ENCODE measurements at regions not wholly inside any gene's neighbourhood (a gene's known extent, or its start where the extent isn't known, plus 50 kb on each side); places are given as distances from the start of the nearest gene placed in this dataset.

DNA sequence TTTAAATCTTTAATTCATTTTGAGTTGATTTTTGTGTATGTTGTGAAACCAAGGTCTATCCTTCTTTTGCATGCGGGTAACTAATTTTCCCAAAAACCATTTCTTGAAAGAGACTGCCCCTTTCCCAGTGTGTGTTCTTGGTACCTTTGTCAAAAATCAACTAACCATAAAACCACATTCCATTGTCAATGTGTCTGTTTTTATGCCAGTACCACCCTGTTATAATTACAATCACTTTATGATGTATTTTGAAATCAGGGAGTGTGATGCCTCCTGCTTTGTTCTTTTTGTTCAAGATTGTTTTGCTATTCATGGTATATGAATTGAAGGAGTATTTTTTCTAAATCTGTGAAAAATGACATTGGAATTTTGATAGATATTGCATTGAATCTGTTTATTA is 689.6 kb downstream of the TSN start:
- FAIRE-seq (no peak), DNase-seq (ENCODE audit: insufficient read length, low spot score) (no peak)

- FAIRE-seq (no peak), DNase-seq (ENCODE audit: insufficient read length, low spot score) (no peak)
These were observed 691.3 kb downstream of the TSN start for GRCh38 chr2:122446761-122447160.

GRCh38 chr2:122447237-122447636 is 691.8 kb downstream of the TSN start:
- FAIRE-seq: no peak
- no peak for DNase-seq (ENCODE audit: insufficient read length, low spot score)

DNA sequence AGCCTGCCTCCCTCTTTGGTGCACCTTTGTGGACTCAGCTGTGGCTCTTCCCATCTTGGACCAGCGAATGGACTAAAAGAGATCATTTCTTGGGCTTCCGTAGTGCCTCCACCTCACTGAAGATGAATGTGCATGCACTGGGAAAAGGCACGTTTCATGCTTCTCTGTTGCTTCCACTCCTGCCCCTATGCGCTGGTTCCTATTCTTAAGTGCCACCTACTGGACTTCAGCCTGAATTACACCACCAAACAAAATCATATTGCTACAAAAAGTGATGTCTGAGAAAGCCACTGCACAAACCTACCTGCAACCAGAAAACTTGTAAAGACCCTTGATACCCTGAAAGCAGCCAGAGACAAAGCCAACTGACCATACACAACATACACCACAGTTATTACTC is 695.6 kb downstream of the TSN start:
- FAIRE-seq: no peak
- DNase-seq (ENCODE audit: insufficient read length, low spot score): no peak

- no peak for DNase-seq (ENCODE audit: insufficient read length, low spot score)
- no peak for FAIRE-seq
These were observed 696.2 kb downstream of the TSN start for GRCh38 chr2:122451697-122452096.

DNA sequence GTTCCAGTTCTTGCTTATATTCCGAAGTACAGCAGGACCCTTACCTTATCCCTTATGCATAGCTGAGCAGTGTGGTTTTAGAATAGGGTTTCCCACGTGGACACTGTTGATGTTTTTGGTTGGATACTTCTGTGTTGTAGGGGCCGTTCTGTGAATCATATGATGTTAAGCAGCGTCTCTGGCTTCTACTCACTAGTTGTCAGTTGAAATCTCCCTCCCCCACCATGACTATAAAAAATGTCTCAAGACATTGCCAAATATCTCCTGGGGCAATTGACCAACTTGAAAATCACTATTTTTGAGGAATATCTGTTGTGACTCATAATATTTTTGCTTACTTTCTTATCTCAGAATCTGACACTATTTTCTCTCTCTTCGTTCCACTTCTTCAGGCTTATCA is 713.7 kb downstream of the TSN start:
- FAIRE-seq (no peak), DNase-seq (ENCODE audit: insufficient read length, low spot score) (no peak)

GRCh38 chr2:122471753-122472152 is 716.3 kb downstream of the TSN start:
- FAIRE-seq (no peak), DNase-seq (ENCODE audit: insufficient read length, low spot score) (no peak)

- DNase-seq (ENCODE audit: insufficient read length, low spot score) (no peak), FAIRE-seq (no peak)
These were observed 722.7 kb downstream of the TSN start for GRCh38 chr2:122478117-122478516.

DNA sequence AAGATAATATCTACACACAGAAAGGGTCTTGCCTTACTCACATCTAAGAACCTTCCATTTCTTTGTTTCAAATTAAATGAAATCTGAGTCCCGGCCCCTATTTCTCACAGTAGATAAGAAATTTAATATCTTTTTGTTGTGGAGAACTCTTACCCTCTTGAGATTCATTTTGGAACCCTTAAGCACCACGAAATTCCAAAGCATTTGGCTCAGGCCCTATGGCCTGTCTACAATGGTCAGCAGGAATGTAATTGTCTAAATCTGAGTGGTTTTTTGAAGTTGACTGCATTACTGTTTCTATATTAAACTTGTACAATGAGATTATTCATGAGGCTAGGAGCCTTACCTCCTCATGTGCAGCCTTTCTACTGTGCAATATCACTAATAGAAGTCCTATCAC is 723.3 kb downstream of the TSN start:
- FAIRE-seq (no peak), DNase-seq (ENCODE audit: insufficient read length, low spot score) (no peak)

- DNase-seq (ENCODE audit: insufficient read length, low spot score): no peak
These were observed 725.2 kb downstream of the TSN start for GRCh38 chr2:122480501-122481243.

GRCh38 chr2:122481244-122481622 is 725.8 kb downstream of the TSN start:
- DNase-seq (ENCODE audit: insufficient read length, low spot score): no peak
- no peak for FAIRE-seq

More at GRCh38 chr2:122480501-122481243, 725.2 kb downstream of the TSN start:
- no peak for FAIRE-seq

GRCh38 chr2:122481717-122482116 is 726.3 kb downstream of the TSN start:
- no peak for FAIRE-seq

DNA sequence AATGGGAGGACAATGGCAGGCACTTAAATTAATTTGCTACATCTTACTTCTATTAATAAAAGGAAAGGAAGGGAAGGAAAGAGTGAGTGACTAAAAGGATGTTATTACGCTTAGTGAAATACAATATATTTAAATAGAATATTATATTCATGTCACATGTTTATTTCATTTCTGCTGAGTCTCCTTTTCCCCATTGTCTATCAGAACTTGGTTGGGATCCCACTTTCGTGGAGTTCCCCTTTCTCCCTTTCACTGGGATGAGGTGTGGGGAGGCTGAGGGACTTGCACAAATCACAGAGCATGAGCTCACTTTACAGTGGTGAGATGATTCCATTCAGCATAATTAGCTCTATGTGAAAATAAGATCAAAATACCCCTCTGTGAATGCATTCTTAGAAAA is 730.6 kb downstream of the TSN start:
- FAIRE-seq (no peak), DNase-seq (ENCODE audit: insufficient read length, low spot score) (no peak)

More at GRCh38 chr2:122481717-122482116, 726.3 kb downstream of the TSN start:
- DNase-seq (ENCODE audit: insufficient read length, low spot score): no peak

- FAIRE-seq (no peak), DNase-seq (ENCODE audit: insufficient read length, low spot score) (no peak)
These were observed 731.4 kb downstream of the TSN start for GRCh38 chr2:122486705-122487415.

DNA sequence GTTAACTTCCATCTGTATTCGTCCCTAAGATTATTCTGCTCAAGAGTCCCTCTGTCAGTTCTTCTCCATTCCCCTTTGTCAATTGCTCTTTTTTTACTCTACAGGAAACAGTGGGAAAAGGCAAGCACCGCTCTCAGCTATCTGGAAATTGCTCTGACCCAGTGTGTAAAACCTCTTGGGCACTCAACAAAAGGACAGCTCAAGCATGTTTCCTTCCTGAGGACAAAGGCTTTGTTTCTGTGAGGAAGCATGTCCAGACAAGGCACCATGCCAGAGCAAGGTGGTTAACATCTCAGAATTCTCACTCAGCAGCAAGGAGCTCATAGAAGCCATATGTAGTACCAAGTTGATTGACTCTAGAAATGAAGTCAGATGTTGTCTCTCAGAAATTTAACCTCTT is 735.6 kb downstream of the TSN start:
- DNase-seq (ENCODE audit: insufficient read length, low spot score): no peak
- FAIRE-seq: no peak

GRCh38 chr2:122500316-122501105 is 745.1 kb downstream of the TSN start:
- FAIRE-seq: no peak
- DNase-seq (ENCODE audit: insufficient read length, low spot score): no peak

- no peak for FAIRE-seq
- no peak for DNase-seq (ENCODE audit: insufficient read length, low spot score)
These were observed 751.2 kb downstream of the TSN start for GRCh38 chr2:122506620-122507019.

GRCh38 chr2:122507261-122507660 is 751.8 kb downstream of the TSN start:
- FAIRE-seq (no peak), DNase-seq (ENCODE audit: insufficient read length, low spot score) (no peak)

DNA sequence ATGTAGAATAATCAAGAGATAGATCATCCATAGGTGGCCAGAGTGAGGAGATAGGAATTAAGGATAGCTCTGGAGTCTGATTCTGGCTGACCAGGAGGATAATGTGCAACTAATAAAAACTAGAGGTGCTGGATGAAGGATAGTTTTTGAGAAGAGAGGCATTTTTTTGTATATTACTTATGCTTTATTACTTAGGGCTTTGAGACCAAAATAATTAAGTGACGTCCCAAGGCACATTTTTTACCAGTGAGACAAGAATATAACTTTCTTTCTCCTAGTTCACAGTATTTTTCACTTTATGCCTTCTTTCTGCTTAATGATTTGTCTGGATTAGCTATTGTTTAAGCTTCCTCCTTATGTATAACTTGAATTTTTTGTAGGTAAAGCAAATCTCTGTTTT is 756.6 kb downstream of the TSN start:
- DNase-seq (ENCODE audit: insufficient read length, low spot score) (no peak), FAIRE-seq (no peak)

- FAIRE-seq (no peak), DNase-seq (ENCODE audit: insufficient read length, low spot score) (no peak)
These were observed 759.1 kb downstream of the TSN start for GRCh38 chr2:122514451-122514996.

GRCh38 chr2:122515731-122516290 is 760.4 kb downstream of the TSN start:
- FAIRE-seq: no peak
- DNase-seq (ENCODE audit: insufficient read length, low spot score): no peak
